ENCODE measurements at regions not wholly inside any gene's neighbourhood (a gene's known extent, or its start where the extent isn't known, plus 50 kb on each side); places are given as distances from the start of the nearest gene placed in this dataset.

GRCh38 chr13:59176775-59177174 is 987.0 kb downstream of the DIAPH3 start:
- Histone ChIP-seq H3K27ac (ENCODE audit: insufficient read length, low read depth, low read length) (no peak overlapping the region), H3K14ac (ENCODE audit: insufficient read depth, low read length) (no peak overlapping the region), H2BK120ac (ENCODE audit: low read depth, low read length, poor library complexity, severe bottlenecking) (no peak overlapping the region), H3K4me2 (ENCODE audit: insufficient read depth, insufficient read length, low read length) (no peak overlapping the region), H3K4ac (ENCODE audit: low read depth, low read length) (no peak overlapping the region), H3K9me3 (ENCODE audit: control insufficient read depth, low read depth, low read length) (no peaks in the 10 kb centered on the region), H2BK15ac (ENCODE audit: low read depth, low read length) (no peak overlapping the region; the same call in 1 of the 2 replicates), H2BK12ac (ENCODE audit: insufficient read length, low read depth, low read length) (no peak overlapping the region), H4K20me1 (ENCODE audit: control insufficient read depth, insufficient read depth, insufficient read length) (peaks cover 3% of the 10 kb centered on the region), H2BK20ac (ENCODE audit: low read depth, low read length, poor library complexity, severe bottlenecking) (no peak overlapping the region), H3T11ph (ENCODE audit: low read length) (no peak overlapping the region), H3K9ac (ENCODE audit: extremely low read depth, insufficient read length, low read length) (no peak overlapping the region), H3K4me1 (ENCODE audit: insufficient read depth, low read length) (no peaks in the 10 kb centered on the region), H4K5ac (ENCODE audit: insufficient read length, low read depth, low read length) (no peak overlapping the region), H4K8ac (replicated peaks; ENCODE audit: insufficient read length, low read depth, low read length) (no peak overlapping the region), H3K79me1 (ENCODE audit: insufficient read depth, low read depth, low read length, poor library complexity, severe bottlenecking) (no peaks in the 10 kb centered on the region), H3K27me3 (ENCODE audit: insufficient read depth, low read length) (no peaks in the 10 kb centered on the region), H3K23ac (ENCODE audit: insufficient read length, low read depth, low read length) (no peak overlapping the region), H3K23me2 (ENCODE audit: insufficient read length, low read depth, low read length, poor library complexity, severe bottlenecking) (no peaks in the 10 kb centered on the region), H4K91ac (ENCODE audit: insufficient read length, low read depth, low read length) (no peak overlapping the region), H2BK5ac (ENCODE audit: insufficient read length, low read length) (no peak overlapping the region), H3K56ac (ENCODE audit: insufficient read length, low read depth, low read length) (no peak overlapping the region), H2AK5ac (ENCODE audit: insufficient read length, low read length) (no peak overlapping the region), H2AFZ (ENCODE audit: low read length) (no peak overlapping the region), H3K79me2 (ENCODE audit: insufficient read depth, low read length) (no peaks in the 10 kb centered on the region), H3K18ac (ENCODE audit: insufficient read length, low read depth, low read length) (no peak overlapping the region)
- Mint-ChIP-seq H3K27me3 (ENCODE audit: low read depth) (no peaks in the 10 kb centered on the region), H3K4me3 (no peak overlapping the region), H3K4me1 (peaks cover 8 to 9% of the 10 kb centered on the region in 2 experiments; a peak in 3 of 4 replicates), H3K36me3 (ENCODE audit: insufficient read depth in 1 of 3, low read depth in 3 of 3) (peaks cover 0 to 8% (median 5%) of the 10 kb centered on the region in 3 experiments; a peak in 3 of 7 replicates), H3K9me3 (peaks cover 5 to 10% of the 10 kb centered on the region in 2 experiments; a peak in 3 of 5 replicates), H3K27ac (no peak overlapping the region; a peak in 3 of 7 replicates)
- WGBS (ENCODE audit: extremely low coverage, insufficient read length, low lambda C conversion rate) = no CpG with 5 or more reads among the region's 3 CpGs
- TF ChIP-seq CTCF (conservative IDR thresholded peaks at IDR 0.05) = peak; percentile 60
- DNase-seq = peak; percentile 30
